A549 (cell line): ENCODE measurements at regions not wholly inside any gene's neighbourhood (a gene's known extent, or its start where the extent isn't known, plus 50 kb on each side); places are given as distances from the start of the nearest gene placed in this dataset.

Experiments used
- ATAC-seq, 2 experiments: fragments of 200-7000 bp in 1 of 2; fragments of >200 bp in 1 of 2; cut with Nextera tagmentation in 1 of 2; cut with Tn5 transposase in 1 of 2; 3 replicates each; pipeline versions ENCODE4 v1.8.0 to v1.9.1; 2018 to 2020; ENCODE audit warnings: mild to moderate bottlenecking in 1 of 2, moderate library complexity in 1 of 2
- CTCF ChIA-PET: fragments of 300-600 bp; sonication (Branson Sonifier 250); formaldehyde crosslinking; extraction: SDS; loops from one replicate; lab custom pipeline; 2021; ENCODE audit warnings: antibody characterized with exemption, inconsistent platforms; lab: Yijun Ruan, JAX
- POLR2A ChIA-PET: fragments of 350-600 bp; formaldehyde crosslinking; extraction: SDS; loops from one replicate; lab custom pipeline; 2021; ENCODE audit warnings: antibody characterized with exemption, inconsistent platforms; lab: Yijun Ruan, JAX
- DNase-seq, 2 experiments: peaks; one replicate each; pipeline versions ENCODE4 v3.0.0 to v3.0.0-alpha.2; 2011 to 2016; ENCODE audit warnings: low read depth in 1 of 2, low spot score in 1 of 2
- FAIRE-seq: peaks from 2 replicates; lab custom pipeline; 2011; peaks lifted over from hg19 to GRCh38; lab: Jason Lieb, UNC
- H3K27ac ChIP-seq, 2 experiments: fragments of >200 bp; sonication (Bioruptor Twin); formaldehyde crosslinking; 3 replicates each; pipeline ENCODE4 v1.5.1; 2016 to 2017
- H3K4me1 ChIP-seq: fragments of >200 bp; sonication (Bioruptor Twin); formaldehyde crosslinking; 3 replicates; pipeline ENCODE4 v1.6.1; 2016
- H3K4me2 ChIP-seq: fragments of >200 bp; sonication (Bioruptor Twin); formaldehyde crosslinking; 3 replicates; pipeline ENCODE4 v1.6.1; 2016
- H3K4me3 ChIP-seq: fragments of >200 bp; sonication (Bioruptor Twin); formaldehyde crosslinking; 3 replicates; pipeline ENCODE4 v1.5.1; 2016
- H3K9me3 ChIP-seq: fragments of >200 bp; sonication (Bioruptor Twin); formaldehyde crosslinking; 3 replicates; pipeline ENCODE4 v1.6.1; 2016
- BHLHE40 ChIP-seq: IDR thresholded peaks from 2 replicates; pipeline ENCODE4 v1.6.1; 2012; ENCODE audit warnings: low read depth, low read length, inconsistent platforms
- CEBPB ChIP-seq, 2 experiments: fragments of >200 bp in 1 of 2; sonication (Bioruptor Twin) in 1 of 2; formaldehyde crosslinking in 1 of 2; IDR thresholded peaks; 2 replicates each; pipeline ENCODE4 v1.6.1; 2012 to 2016
- CHD2 ChIP-seq: fragments of 150-350 bp; IDR thresholded peaks from 2 replicates; pipeline ENCODE4 v1.6.1; 2014; ENCODE audit warnings: low read length; ENCODE audit not compliant: partially characterized antibody
- CTCF ChIP-seq: fragments of >200 bp; sonication (Bioruptor Twin); formaldehyde crosslinking; IDR thresholded peaks from 3 replicates; pipeline ENCODE4 v1.5.1; 2016
- EHMT2 ChIP-seq: fragments of 200-600 bp; sonication (generic); IDR thresholded peaks from 2 replicates; pipeline ENCODE4 v1.6.1; 2016; ENCODE audit warnings: antibody characterized with exemption, low read depth, mild to moderate bottlenecking, moderate library complexity
- EP300 ChIP-seq, 2 experiments: fragments of >200 bp; sonication (Bioruptor Twin); formaldehyde crosslinking; IDR thresholded peaks; 2 replicates in 1 of 2; 3 replicates in 1 of 2; pipeline ENCODE4 v1.6.1; 2016 to 2017
- FOSB ChIP-seq: fragments of 250-450 bp; sonication (Bioruptor Pico); IDR thresholded peaks from 2 replicates; pipeline ENCODE4 v1.5.0; 2020; ENCODE audit warnings: mild to moderate bottlenecking, moderate library complexity
- GATA3 ChIP-seq: IDR thresholded peaks from 2 replicates; pipeline ENCODE4 v1.6.1; 2012; ENCODE audit warnings: borderline replicate concordance
- HDAC2 ChIP-seq: fragments of 200-600 bp; sonication (generic); IDR thresholded peaks from 2 replicates; pipeline ENCODE4 v1.6.1; 2016
- HEYL ChIP-seq: fragments of 250-450 bp; sonication (Bioruptor Pico); IDR thresholded peaks from 2 replicates; pipeline ENCODE4 v1.8.0; 2021; ENCODE audit warnings: mild to moderate bottlenecking, moderate library complexity
- HOXB13 ChIP-seq: fragments of 250-450 bp; sonication (Bioruptor Pico); IDR thresholded peaks from 2 replicates; pipeline ENCODE4 v1.5.0; 2020; ENCODE audit warnings: low read depth, mild to moderate bottlenecking, moderate library complexity
- JUN ChIP-seq, 2 experiments: fragments of >200 bp; sonication (Bioruptor Twin); formaldehyde crosslinking; IDR thresholded peaks; 2 replicates in 1 of 2; 3 replicates in 1 of 2; pipeline ENCODE4 v1.6.1; 2016 to 2017
- KDM5A ChIP-seq: fragments of 200-600 bp; sonication (generic); IDR thresholded peaks from 2 replicates; pipeline ENCODE4 v1.6.1; 2016; ENCODE audit warnings: antibody characterized with exemption, mild to moderate bottlenecking
- MYC ChIP-seq: IDR thresholded peaks from 2 replicates; pipeline ENCODE4 v1.6.1; 2012; ENCODE audit warnings: mild to moderate bottlenecking, inconsistent platforms, low read length, improper control_type of control experiment, borderline replicate concordance
- NPAS2 ChIP-seq: fragments of 250-450 bp; sonication (Bioruptor Pico); IDR thresholded peaks from 2 replicates; pipeline ENCODE4 v1.8.0; 2022; ENCODE audit warnings: mild to moderate bottlenecking, moderate library complexity, borderline replicate concordance
- NR3C1 ChIP-seq: fragments of >200 bp; sonication (Bioruptor Twin); formaldehyde crosslinking; IDR thresholded peaks from 3 replicates; pipeline ENCODE4 v1.6.1; 2017
- PBX3 ChIP-seq: IDR thresholded peaks from 2 replicates; pipeline ENCODE4 v1.6.1; 2012
- POLR2A ChIP-seq: IDR thresholded peaks from 2 replicates; pipeline ENCODE4 v1.6.1; 2012; ENCODE audit warnings: mild to moderate bottlenecking, low read length
- RARB ChIP-seq: fragments of 250-450 bp; sonication (Bioruptor Pico); IDR thresholded peaks from 2 replicates; pipeline ENCODE4 v1.8.0; 2021; ENCODE audit warnings: mild to moderate bottlenecking, moderate library complexity
- REST ChIP-seq: fragments of 200-600 bp; sonication (generic); IDR thresholded peaks from 2 replicates; pipeline ENCODE4 v1.6.1; 2016; ENCODE audit warnings: antibody characterized with exemption, mild to moderate bottlenecking, moderate library complexity
- RFX5 ChIP-seq: fragments of 450-650 bp; IDR thresholded peaks from 2 replicates; pipeline ENCODE4 v1.7.1; 2014; ENCODE audit warnings: antibody characterized with exemption, mild to moderate bottlenecking, moderate library complexity
- WGBS: methylation state at CpG from one replicate; pipeline ENCODE4 v1.1.6; 2017; ENCODE audit errors: missing lambda C conversion rate; 5-methylcytosine and 5-hydroxymethylcytosine counted together

- H3K4me1 ChIP-seq, result no peaks in the 10 kb centered on the region
- TF ChIP-seq BHLHE40 (no peak), HDAC2 (no peak), GATA3 (no peak), POLR2A (no peak), KDM5A (no peak), FOSB (no peak), RARB (CRISPR knock-in tag) (no peak), NPAS2 (CRISPR knock-in tag) (no peak), MYC (no peak), REST (no peak), CTCF (no peak)
- TF ChIP-seq, all 56 proteins: peak for 0
- WGBS, result 86% methylated on average over 5 of the region's 5 CpGs
- no peak overlapping the region for H3K27ac ChIP-seq
- ATAC-seq, result no peak
- ChIA-PET POLR2A (no interaction called here), CTCF (interaction anchor here (1.5 kb wide), 1 partner anchor 12 kb away, joined by 6 read pairs; no protein-coding TSS in a partner anchor)
- H3K4me3 ChIP-seq, result no peak overlapping the region
- peaks cover 2% of the 10 kb centered on the region; the same call in 1 of the 3 replicates for H3K9me3 ChIP-seq
- FAIRE-seq, result no peak
- no peak overlapping the region for H3K4me2 ChIP-seq
- DNase-seq, result no peak
Observed at GRCh38 chr9:81264516-81264915, 424.8 kb downstream of the TLE1 start.

- POLR2A ChIA-PET, result no interaction called here
- no peak for DNase-seq
- Histone ChIP-seq H3K4me2 (no peak overlapping the region), H3K4me3 (no peak overlapping the region), H3K4me1 (no peaks in the 10 kb centered on the region), H3K27ac (no peak overlapping the region), H3K9me3 (peaks cover 2% of the 10 kb centered on the region; the same call in 1 of the 3 replicates)
- no peak for ATAC-seq
- TF ChIP-seq HEYL (CRISPR knock-in tag) (no peak), NR3C1 (no peak), EP300 (IDR thresholded peaks at IDR 0.05) (no peak), EHMT2 (no peak), PBX3 (no peak), HOXB13 (CRISPR knock-in tag) (no peak), KDM5A (no peak)
- WGBS, result 64% methylated on average over 2 of the region's 2 CpGs
- no peak for FAIRE-seq
- CTCF ChIA-PET, result no interaction called here
Observed at GRCh38 chr9:81259896-81260295, 429.5 kb downstream of the TLE1 start.

- no peaks in the 10 kb centered on the region for H3K4me1 ChIP-seq
- TF ChIP-seq CHD2 (no peak), JUN (IDR thresholded peaks at IDR 0.05) (no peak), RFX5 (peak; percentile 67), NPAS2 (CRISPR knock-in tag) (no peak), CEBPB (IDR thresholded peaks at IDR 0.05) (no peak)
- no peak for DNase-seq
- no peak overlapping the region for H3K4me3 ChIP-seq
- H3K27ac ChIP-seq, result no peak overlapping the region
- no peak for FAIRE-seq
- POLR2A ChIA-PET, result no interaction called here
- H3K4me2 ChIP-seq, result no peak overlapping the region
- CTCF ChIA-PET, result no interaction called here
- ATAC-seq, result no peak
- peaks cover 2% of the 10 kb centered on the region; the same call in 1 of the 3 replicates for H3K9me3 ChIP-seq
Observed at GRCh38 chr9:81256368-81256767, 433.0 kb downstream of the TLE1 start.
